ENCODE measurements at regions not wholly inside any gene's neighbourhood (a gene's known extent, or its start where the extent isn't known, plus 50 kb on each side); places are given as distances from the start of the nearest gene placed in this dataset.

DNA sequence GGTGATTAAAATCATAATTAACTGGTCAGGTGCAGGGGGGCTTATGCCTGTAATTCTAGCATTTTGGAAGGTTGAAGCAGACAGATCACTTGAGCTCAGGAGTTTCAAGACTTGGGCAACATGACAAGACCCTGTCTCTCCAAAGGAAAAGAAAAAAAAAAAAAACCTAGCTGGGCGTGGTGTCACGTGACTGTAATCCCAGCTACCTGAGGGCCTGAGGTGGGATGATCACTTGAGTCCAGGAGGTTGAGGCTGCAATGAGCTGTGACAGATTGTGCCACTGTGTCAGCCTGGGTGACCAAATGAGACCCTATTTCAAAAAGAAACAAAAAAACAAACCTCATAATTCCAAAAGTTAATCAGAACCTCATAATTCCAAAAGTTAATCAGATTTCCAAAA lies 505.5 kb downstream of the CDH8 start:
- TF ChIP-seq POLR2A (IDR thresholded peaks at IDR 0.05; ENCODE audit: low read length) (no peak), GATA1 (IDR thresholded peaks at IDR 0.05; ENCODE audit: low read depth, low read length) (no peak)
